IMR-90 (cell line): ENCODE measurements at regions not wholly inside any gene's neighbourhood (a gene's known extent, or its start where the extent isn't known, plus 50 kb on each side); places are given as distances from the start of the nearest gene placed in this dataset.

Experiments used
- ATAC-seq: fragments of 200-7000 bp; cut with Tn5 transposase; 2 replicates; pipeline ENCODE4 v1.9.1; 2020; ENCODE audit warnings: low read depth, mild to moderate bottlenecking, moderate library complexity
- BruUV-seq: library from RNA; stranded (reverse); fragments of 400-500 nt; replicated peaks from 2 replicates; lab custom pipeline; 2021; lab: Mats Ljungman, UMichigan
- CTCF ChIA-PET: fragments of 300-600 bp; formaldehyde crosslinking; extraction: SDS; loops from one replicate; lab custom pipeline; 2021; ENCODE audit warnings: antibody characterized with exemption; lab: Yijun Ruan, JAX
- POLR2A ChIA-PET: fragments of 300-600 bp; sonication (Branson Sonifier 250); formaldehyde crosslinking; loops from one replicate; lab custom pipeline; 2022; ENCODE audit warnings: antibody characterized with exemption; ENCODE audit not compliant: unreplicated experiment; lab: Charles Lee
- DNase-seq: peaks from one replicate; pipeline ENCODE4 v3.0.0; 2013
- H2AFZ ChIP-seq: replicated peaks from 2 replicates; pipeline ENCODE3; 2013; ENCODE audit warnings: low read length, mild to moderate bottlenecking; ENCODE audit not compliant: poor library complexity
- H2AK5ac ChIP-seq: 2 replicates; pipeline ENCODE4 v1.6.1; 2013; ENCODE audit warnings: low read depth, low read length, inconsistent platforms
- H2AK9ac ChIP-seq: replicated peaks from 2 replicates; pipeline ENCODE3; 2013; ENCODE audit warnings: mild to moderate bottlenecking, low read depth, low read length, moderate library complexity; ENCODE audit not compliant: poor library complexity
- H2BK120ac ChIP-seq: 2 replicates; pipeline ENCODE4 v1.6.1; 2013; ENCODE audit warnings: low read depth, low read length, inconsistent platforms
- H2BK15ac ChIP-seq: 3 replicates; pipeline ENCODE4 v1.6.1; 2013; ENCODE audit warnings: low read depth, low read length, inconsistent platforms
- H2BK20ac ChIP-seq: 2 replicates; pipeline ENCODE4 v1.6.1; 2013; ENCODE audit warnings: low read depth, mild to moderate bottlenecking, inconsistent platforms, low read length, moderate library complexity
- H2BK5ac ChIP-seq: 2 replicates; pipeline ENCODE4 v1.6.1; 2013; ENCODE audit warnings: mild to moderate bottlenecking, low read depth, low read length, inconsistent platforms; ENCODE audit not compliant: poor library complexity, severe bottlenecking
- H3K14ac ChIP-seq: replicated peaks from 2 replicates; pipeline ENCODE4 v1.6.1; 2013; ENCODE audit warnings: low read depth, low read length, inconsistent platforms
- H3K18ac ChIP-seq: 2 replicates; pipeline ENCODE4 v1.6.1; 2013; ENCODE audit warnings: low read depth, low read length, control low read depth
- H3K23ac ChIP-seq: 2 replicates; pipeline ENCODE4 v1.6.1; 2013; ENCODE audit warnings: low read depth, low read length, inconsistent platforms
- H3K27ac ChIP-seq: 2 replicates; pipeline ENCODE4 v1.5.1; 2013; ENCODE audit warnings: mild to moderate bottlenecking, control low read depth, low read length; ENCODE audit not compliant: insufficient read depth
- H3K27me3 ChIP-seq: 2 replicates; pipeline ENCODE4 v1.6.1; 2013; ENCODE audit warnings: low read length; ENCODE audit not compliant: control insufficient read depth, insufficient read depth
- H3K36me3 ChIP-seq: 2 replicates; pipeline ENCODE4 v1.6.1; 2013; ENCODE audit warnings: low read length, mixed read lengths; ENCODE audit not compliant: control insufficient read depth, insufficient read depth
- H3K4ac ChIP-seq: 2 replicates; pipeline ENCODE4 v1.6.1; 2013; ENCODE audit warnings: low read depth, low read length, inconsistent platforms
- H3K4me1 ChIP-seq: 2 replicates; pipeline ENCODE4 v1.6.1; 2013; ENCODE audit warnings: low read length, mixed read lengths; ENCODE audit not compliant: control insufficient read depth, insufficient read depth
- H3K4me2 ChIP-seq: 2 replicates; pipeline ENCODE4 v1.6.1; 2013; ENCODE audit warnings: low read depth, mild to moderate bottlenecking, control low read depth, low read length, moderate library complexity
- H3K4me3 ChIP-seq: 2 replicates; pipeline ENCODE4 v1.5.1; 2013; ENCODE audit warnings: low read depth, mild to moderate bottlenecking, control low read depth, low read length, moderate library complexity; ENCODE audit not compliant: insufficient read depth
- H3K56ac ChIP-seq: 2 replicates; pipeline ENCODE4 v1.6.1; 2013; ENCODE audit warnings: low read length, inconsistent platforms; ENCODE audit not compliant: insufficient read depth; ENCODE audit errors: extremely low read depth
- H3K79me1 ChIP-seq, 2 experiments: 2 replicates each; pipeline ENCODE4 v1.6.1; 2013; ENCODE audit warnings: low read length in 2 of 2, inconsistent platforms in 1 of 2, low read depth in 1 of 2
- H3K9ac ChIP-seq: 2 replicates; pipeline ENCODE4 v1.6.1; 2013; ENCODE audit warnings: low read depth, low read length, control low read depth
- H3K9me1 ChIP-seq: 2 replicates; pipeline ENCODE4 v1.6.1; 2013; ENCODE audit warnings: low read length, inconsistent platforms; ENCODE audit not compliant: insufficient read depth
- H3K9me3 ChIP-seq: 2 replicates; pipeline ENCODE4 v1.6.1; 2013; ENCODE audit warnings: low read length; ENCODE audit not compliant: control insufficient read depth, insufficient read depth
- H4K20me1 ChIP-seq: 2 replicates; pipeline ENCODE4 v1.6.1; 2013; ENCODE audit warnings: low read length, inconsistent platforms; ENCODE audit not compliant: insufficient read depth
- H4K5ac ChIP-seq: 2 replicates; pipeline ENCODE4 v1.6.1; 2013; ENCODE audit warnings: mild to moderate bottlenecking, low read depth, low read length, control low read depth
- H4K8ac ChIP-seq, 2 experiments: 2 replicates each; pipeline ENCODE4 v1.6.1; 2013; ENCODE audit warnings: low read depth in 2 of 2, low read length in 2 of 2, control low read depth in 1 of 2, inconsistent platforms in 1 of 2
- H4K91ac ChIP-seq: 2 replicates; pipeline ENCODE4 v1.6.1; 2013; ENCODE audit warnings: low read depth, low read length, inconsistent platforms; ENCODE audit not compliant: insufficient read depth
- BHLHE40 ChIP-seq: fragments of 150-350 bp; IDR thresholded peaks from 2 replicates; pipeline ENCODE4 v1.6.1; 2016; ENCODE audit warnings: mild to moderate bottlenecking, low read depth, low read length
- CEBPB ChIP-seq: IDR thresholded peaks from 2 replicates; pipeline ENCODE4 v1.6.1; 2012; ENCODE audit warnings: low read depth, low read length, improper control_type of control experiment
- MAFK ChIP-seq: IDR thresholded peaks from 2 replicates; pipeline ENCODE4 v1.6.1; 2012; ENCODE audit warnings: low read depth, low read length, improper control_type of control experiment
- MAZ ChIP-seq: IDR thresholded peaks from 2 replicates; pipeline ENCODE4 v1.6.1; 2012; ENCODE audit warnings: low read depth, mild to moderate bottlenecking, low read length, improper control_type of control experiment, moderate library complexity, borderline replicate concordance
- RAD21 ChIP-seq: IDR thresholded peaks from 2 replicates; pipeline ENCODE4 v1.6.1; 2012; ENCODE audit warnings: low read length, improper control_type of control experiment
- WGBS, 2 experiments: methylation state at CpG; one replicate each; pipeline versions ENCODE4 v1.1.5 to v1.1.7; 2013; ENCODE audit warnings: missing lambda C conversion rate in 2 of 2; ENCODE audit not compliant: insufficient read length in 1 of 2; ENCODE audit errors: extremely low coverage in 2 of 2; 5-methylcytosine and 5-hydroxymethylcytosine counted together
- dilution Hi-C: fragments of 300-500 bp; cut with HindIII; formaldehyde crosslinking; loops from one replicate; pipeline ENCODE4 v1.14.3; 2018; ENCODE audit warnings: low sequenced_read_pairs; ENCODE audit not compliant: unreplicated experiment
- in situ Hi-C: fragments of 300-500 bp; cut with MboI; formaldehyde crosslinking; loops from 3 replicates; pipeline ENCODE4 v1.14.3; 2019; ENCODE audit warnings: low sequenced_read_pairs, inconsistent platforms, mixed read lengths
- intact Hi-C: fragments of 100-400 bp; cut with micrococcal nuclease; formaldehyde crosslinking; loops from 2 replicates; pipeline ENCODE4 v1.10.0; 2022

DNA sequence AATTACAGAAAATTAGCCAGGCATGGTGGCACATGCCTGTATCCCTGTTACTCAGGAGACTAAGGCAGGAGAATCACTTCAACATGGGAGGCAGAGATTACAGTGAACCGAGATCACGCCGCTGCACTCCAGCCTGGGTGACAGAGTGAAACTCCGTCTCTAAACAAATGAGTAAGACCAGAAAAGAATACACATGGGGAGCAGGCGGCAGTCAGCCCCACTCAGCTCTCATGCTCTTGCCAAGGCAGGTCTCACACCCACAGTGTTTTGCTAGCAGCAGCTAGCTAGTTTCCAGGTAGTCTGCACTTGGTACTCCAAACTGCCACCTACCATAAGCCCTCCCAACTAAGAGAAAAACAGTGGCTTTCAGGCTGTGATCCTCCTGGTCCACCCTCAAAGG lies 722.3 kb upstream of the CTNND2 start:
- no peak overlapping the region for H2BK120ac ChIP-seq
- no peaks in the 10 kb centered on the region for H3K9me1 ChIP-seq
- H3K23ac ChIP-seq: no peak overlapping the region
- dilution Hi-C loops: no loop called here
- H4K20me1 ChIP-seq: no peaks in the 10 kb centered on the region
- no peak overlapping the region for H2BK20ac ChIP-seq
- no peak overlapping the region for H3K4me3 ChIP-seq
- intact Hi-C loops: no loop called here
- H2BK5ac ChIP-seq: no peak overlapping the region
- in situ Hi-C loops: no loop called here
- no peak for TF ChIP-seq BHLHE40
- TF ChIP-seq RAD21: no peak
- TF ChIP-seq MAZ: no peak
- TF ChIP-seq CEBPB: no peak
- no peak for TF ChIP-seq MAFK
- ChIA-PET POLR2A (no interaction called here), CTCF (no interaction called here)
- H3K56ac ChIP-seq: no peak overlapping the region
- no peak overlapping the region for H2AK5ac ChIP-seq
- WGBS, 2 experiments: 70% methylated on average over 2 of the region's 5 CpGs; no CpG with 5 or more reads in 1 of the 2 experiments
- H2AK9ac ChIP-seq: no peak overlapping the region
- H3K27ac ChIP-seq: no peak overlapping the region
- H2AFZ ChIP-seq: no peak overlapping the region
- no peak overlapping the region for H4K5ac ChIP-seq
- no peak overlapping the region for H4K91ac ChIP-seq
- H3K4me2 ChIP-seq: no peak overlapping the region
- no peak overlapping the region for H4K8ac ChIP-seq
- no peak overlapping the region for H3K14ac ChIP-seq
- no peak overlapping the region for H3K4ac ChIP-seq
- H3K79me1 ChIP-seq: no peaks in the 10 kb centered on the region
- H3K36me3 ChIP-seq: no peaks in the 10 kb centered on the region
- H3K9me3 ChIP-seq: peaks cover 18% of the 10 kb centered on the region
- H3K27me3 ChIP-seq: no peaks in the 10 kb centered on the region
- no peak for DNase-seq
- BruUV-seq: no TSS peak
- ATAC-seq: no peak
- no peak overlapping the region for H3K9ac ChIP-seq
- no peaks in the 10 kb centered on the region for H3K4me1 ChIP-seq
- no peak overlapping the region for H2BK15ac ChIP-seq
- H3K18ac ChIP-seq: no peak overlapping the region
